ENCODE measurements at regions not wholly inside any gene's neighbourhood (a gene's known extent, or its start where the extent isn't known, plus 50 kb on each side); places are given as distances from the start of the nearest gene placed in this dataset.

DNA sequence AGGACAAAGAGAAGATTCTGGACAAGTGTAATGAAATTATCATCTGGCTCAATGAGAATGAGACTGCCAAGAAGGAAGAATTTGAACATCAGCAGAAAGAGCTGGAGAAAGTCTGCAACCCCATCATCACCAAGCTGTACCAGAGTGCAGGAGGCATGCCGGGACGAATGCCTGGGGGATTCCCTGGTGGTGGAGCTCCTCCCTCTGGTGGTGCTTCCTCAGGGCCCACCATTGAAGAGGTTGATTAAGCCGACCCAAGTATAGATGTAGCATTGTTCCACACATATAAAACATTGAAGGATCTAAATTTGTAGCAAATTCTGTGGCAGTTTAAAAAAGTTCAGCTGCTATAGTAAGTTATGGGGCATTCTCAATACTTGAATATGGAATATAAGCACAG is 174.3 kb upstream of the CCND2 start:
- DNase-seq: no peak

DNA sequence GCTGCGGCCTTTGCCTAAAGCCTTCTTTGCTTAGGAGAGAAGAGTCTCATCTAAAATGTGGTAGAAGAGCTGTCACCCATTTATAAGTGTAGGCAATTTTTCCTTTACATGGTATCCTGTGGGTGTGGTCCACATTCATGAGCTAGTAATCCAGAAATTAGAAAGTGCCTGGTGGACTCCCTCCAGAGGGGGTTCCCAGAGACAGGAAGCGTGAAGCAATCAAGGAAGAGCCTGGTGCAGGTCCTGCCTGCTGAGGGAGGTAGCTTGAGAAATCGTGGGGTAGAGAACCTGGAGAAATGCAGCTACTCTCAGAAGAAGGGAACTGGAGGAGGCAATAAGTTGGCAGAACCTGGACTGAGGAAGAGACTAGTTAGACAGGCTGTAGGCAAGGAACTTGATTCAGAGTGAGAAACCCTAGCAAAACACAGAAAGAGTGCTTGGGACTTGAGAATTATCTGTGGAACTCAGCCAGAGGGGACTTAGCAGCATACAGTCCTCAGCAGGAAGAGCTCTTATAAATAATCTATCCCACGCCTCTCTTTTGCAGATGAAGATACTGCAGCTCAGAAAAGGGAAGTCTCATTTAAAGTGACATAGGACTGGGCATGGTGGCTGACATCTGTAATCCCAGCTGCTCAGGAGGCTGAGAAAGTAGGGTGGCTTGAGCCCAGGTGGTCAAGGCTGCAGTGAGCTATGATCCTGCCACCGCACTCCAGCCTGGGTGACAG is 182.4 kb upstream of the CCND2 start:
- DNase-seq: no peak

DNA sequence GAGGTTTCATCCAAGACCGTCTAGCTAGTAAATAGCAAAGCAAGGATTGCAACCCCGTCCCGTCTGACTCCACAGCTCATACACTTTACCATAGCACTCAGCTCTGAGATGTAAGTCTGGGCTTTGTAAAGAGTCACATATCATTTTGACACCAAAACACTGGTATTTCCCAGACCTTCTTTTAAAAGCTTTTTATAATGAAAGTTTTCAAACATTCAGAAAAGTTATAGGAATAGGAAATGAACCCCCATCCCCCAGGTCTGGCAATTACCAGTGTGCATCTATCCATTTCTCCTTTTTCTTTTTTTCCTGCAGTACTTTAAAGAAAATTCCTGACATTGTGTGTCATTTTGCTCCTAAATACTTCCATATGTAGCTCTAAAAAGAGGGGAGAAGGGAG is 183.6 kb upstream of the CCND2 start:
- DNase-seq: no peak

DNA sequence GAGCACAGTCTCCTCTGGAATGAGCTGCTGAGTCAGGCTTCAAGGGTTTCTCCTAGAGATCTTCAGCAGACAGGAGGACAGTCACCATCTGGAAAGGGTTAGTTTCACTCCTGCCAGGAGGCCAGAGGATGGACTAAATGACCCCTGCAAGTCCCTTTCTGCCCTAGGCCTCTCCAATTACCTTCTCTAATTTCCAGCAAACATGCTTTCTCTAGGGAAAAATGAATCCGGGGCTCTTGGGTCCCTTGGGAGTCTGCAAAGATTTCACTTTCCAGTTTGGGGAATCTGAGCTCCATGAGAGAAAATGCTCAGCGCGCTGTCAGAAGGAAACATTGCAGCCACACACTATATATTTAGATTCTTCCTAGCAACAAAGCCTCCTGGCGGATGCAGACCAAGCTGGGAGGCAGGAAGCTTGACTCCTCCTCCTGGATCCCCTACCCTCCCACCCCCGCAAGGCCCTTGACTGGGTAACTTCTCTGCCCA is 184.4 kb upstream of the CCND2 start:
- no peak for DNase-seq

DNA sequence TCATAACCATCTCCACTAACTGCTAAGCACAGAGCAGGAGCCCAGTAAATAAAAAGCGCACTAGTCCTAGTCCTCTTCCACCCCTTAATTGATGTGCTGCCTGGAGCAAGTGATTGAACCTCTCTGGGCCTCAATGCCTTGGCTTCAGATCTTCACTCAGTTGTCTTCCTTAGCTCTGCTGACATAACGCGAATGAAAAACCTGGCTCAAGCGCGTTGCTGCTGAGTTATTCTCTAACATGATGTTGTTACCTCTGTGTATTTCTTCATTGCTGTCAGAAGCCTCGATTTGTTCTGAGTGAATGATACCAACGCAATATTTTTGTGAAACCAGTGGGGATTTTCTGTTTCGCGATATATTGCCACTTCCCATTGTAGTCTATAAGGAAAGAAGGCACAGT is 185.1 kb upstream of the CCND2 start:
- no peak for DNase-seq

DNA sequence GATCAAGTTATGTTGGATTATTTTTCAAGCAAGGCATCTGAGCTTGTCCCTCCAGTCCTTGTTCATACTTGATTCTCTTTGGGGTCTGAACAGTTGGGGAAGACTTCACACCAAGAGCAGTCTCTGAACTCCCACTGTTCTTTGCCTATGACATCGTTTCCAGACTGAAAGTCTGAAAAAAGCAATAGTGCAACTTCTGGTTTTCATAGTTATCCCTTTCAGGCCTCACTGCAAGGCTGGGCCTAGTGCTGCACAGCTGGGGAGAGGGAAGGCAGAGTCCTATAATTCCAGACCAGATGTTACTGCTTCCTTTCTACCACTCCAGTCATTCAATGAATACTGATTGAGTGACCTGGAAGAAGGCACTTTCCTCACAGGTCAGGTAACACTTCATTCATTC is 187.1 kb upstream of the CCND2 start:
- DNase-seq: no peak

DNA sequence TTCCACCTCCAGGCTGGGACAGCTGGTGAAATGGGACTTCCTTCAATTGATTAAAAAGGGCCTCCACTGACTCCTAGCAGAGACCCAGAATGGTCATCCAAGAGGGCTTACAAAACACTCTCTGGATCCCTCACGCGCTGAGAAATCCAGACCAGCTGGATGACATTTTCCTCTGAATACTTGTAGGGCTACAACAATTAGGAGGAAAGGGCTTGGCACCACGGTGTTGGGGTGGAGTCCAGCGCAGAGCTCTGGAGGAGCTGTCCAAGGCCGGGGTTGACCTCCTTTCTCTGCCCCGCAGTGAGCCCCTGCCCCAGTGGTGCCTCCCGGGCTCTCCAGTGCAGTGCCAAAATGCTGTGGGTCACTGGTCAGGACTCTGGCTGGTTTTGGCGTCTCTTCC is 189.0 kb upstream of the CCND2 start:
- DNase-seq: no peak

DNA sequence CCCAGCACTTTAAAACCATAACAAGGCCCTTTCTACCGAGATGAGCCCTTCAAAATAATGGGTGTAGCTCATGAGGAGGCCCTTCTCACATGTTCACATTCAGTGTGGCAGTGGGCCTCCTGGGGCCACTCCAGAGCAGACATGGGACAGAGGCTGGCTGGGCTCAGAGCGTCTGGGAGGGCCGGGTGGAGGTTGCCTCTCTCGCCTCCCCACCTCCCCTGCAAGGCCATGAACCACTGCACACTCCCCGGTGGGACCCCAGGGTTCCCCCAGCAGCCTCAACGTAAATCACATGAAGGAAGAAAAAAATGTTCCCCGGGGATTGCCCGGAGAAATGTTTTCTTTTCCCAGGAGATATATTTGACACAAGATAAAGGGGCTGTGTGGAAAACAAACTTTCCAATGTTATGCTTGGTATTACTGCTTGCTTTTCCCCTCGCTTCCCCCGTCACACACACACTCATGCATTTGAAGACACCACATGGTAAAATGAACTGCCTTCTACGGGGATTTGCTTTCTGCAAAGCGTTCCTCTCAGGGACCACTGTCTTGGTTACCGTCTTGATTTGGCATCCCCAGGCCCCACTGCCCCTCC is 190.7 kb upstream of the CCND2 start:
- no peak for DNase-seq

DNA sequence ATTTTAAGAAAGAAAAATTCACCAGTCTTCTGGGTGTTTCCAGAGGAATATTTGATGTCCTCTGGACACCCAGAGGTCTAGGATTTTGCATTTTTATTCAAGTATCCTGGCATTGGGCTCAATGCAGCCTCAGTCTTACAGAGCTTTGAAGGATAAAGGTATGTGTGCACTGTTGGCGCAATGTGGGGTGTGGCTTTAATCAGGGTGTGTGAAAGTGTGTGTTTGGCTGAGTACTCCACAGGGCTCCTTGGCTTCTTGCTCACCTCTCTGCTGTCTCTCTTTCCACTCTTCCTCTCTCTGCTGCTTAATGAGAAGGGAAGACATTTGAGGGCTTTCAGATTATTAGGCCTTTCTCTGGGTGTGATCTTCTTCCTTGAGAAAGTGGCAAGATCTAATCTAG is 193.3 kb upstream of the CCND2 start:
- DNase-seq: no peak

DNA sequence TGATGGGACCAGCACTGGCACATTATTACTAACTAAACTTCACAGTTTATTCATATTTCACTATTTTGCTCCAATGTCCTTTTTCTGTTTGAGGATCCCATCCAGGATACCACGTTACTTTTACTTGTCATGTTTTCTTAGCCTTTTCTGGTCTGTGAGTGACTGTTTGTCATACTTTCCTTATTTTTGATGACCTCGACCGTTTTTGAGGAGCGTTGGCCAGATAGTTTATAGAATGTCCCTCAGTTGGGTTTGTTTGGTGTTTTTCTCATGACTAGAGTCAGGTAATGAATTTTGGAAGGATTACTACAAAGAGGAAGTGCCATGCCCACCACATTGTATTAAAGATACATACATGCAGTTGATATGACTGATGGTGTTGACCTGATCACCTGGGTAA is 199.4 kb upstream of the CCND2 start:
- DNase-seq: no peak

DNA sequence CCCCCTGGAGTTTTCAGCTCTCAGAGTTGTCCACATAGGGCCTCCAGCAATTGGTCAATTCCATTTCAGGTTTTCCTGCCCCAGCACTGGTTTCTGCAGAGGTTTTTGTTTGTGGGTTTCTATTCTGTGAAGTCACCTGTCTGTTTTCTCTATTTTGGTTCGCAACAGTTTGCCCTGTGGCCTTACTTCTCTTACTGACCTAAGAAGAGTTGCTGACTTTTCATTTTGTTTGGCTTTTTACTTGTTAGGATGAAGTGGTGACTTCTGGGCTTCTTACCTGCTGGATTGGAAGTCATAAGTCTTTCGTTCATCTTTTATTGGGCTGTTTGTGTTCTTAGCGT is 196.4 kb upstream of the PARP11 start:
- no peak for DNase-seq

DNA sequence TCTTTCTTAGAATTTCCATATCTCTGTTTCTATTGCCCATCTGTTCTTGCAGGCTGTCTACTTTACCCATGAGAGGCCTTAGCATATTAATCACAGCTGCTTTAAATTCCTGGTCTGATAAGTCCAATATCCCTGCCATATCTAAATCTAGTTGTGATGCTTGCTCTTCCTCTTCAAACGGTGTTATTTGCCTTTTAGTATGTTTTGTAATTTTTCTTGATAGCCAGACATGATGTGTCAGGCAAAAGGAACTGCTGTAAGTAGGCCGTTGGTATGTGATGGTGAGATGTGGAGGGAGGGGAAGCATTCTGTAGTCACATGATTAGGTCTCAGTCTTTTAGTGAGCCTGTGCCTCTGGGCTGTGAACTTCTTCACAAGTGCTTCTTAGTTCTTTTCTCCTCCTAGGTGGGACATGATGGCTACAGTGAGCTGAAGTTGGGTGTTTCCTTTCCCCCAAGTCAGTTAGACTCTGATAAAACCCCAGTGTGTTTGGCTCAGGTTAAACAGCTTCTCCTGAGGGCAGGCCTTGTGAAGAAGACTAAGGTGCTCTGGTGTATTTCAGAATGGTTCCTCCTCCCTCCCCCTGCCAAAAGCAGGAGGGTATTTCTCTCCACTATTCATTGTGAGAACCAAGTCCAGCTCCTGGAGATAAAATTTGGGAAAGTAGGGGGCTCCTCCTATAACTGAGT is 195.9 kb upstream of the PARP11 start:
- no peak for DNase-seq

DNA sequence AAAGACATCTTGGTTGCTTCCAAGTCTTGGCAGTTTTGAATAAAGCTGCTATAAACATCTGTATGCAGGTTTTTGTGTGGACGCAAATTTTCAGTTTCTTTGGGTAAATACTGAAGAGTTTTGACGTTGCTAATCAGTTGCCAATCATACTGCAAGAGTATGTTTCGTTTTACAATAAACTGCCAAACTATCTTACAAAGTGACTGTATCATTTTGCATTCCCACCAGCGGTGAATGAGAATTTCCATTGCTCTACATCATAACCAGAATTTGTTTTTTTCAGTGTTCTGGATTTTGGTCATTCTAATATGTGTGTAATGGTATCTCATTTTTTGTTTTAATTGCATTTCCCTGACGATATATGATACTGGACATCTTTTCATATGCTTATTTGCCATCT is 190.8 kb upstream of the PARP11 start:
- no peak for DNase-seq

DNA sequence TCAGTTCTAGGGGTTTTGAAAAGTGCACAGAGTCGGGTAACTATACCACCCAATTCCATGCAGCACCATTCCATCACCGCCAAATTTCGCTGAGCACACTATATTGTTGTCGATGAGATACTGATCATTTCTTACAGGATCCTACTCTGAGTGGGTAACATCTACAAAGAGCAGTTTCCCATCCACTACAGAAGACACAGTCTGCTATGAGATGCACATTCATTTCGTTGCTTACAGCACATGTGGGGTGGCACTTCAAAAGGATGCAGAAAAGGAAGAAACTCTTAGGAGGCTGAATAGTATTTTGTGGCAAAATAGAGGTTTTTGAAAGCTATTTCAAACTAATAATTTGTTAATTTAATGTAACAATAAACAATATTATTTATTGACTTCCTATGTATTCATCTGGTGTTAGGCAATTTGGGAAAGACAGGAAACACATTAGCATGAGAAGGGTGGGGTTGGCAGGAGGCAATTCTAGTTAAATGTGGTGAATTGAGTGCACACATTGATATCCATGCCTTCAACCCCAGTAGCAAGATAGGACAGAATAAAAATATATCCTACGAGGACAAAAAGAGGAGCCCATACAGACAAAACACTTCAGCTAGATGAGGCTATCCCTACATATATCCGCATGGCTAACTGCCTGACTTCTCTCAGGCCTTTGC is 186.8 kb upstream of the PARP11 start:
- DNase-seq: no peak

DNA sequence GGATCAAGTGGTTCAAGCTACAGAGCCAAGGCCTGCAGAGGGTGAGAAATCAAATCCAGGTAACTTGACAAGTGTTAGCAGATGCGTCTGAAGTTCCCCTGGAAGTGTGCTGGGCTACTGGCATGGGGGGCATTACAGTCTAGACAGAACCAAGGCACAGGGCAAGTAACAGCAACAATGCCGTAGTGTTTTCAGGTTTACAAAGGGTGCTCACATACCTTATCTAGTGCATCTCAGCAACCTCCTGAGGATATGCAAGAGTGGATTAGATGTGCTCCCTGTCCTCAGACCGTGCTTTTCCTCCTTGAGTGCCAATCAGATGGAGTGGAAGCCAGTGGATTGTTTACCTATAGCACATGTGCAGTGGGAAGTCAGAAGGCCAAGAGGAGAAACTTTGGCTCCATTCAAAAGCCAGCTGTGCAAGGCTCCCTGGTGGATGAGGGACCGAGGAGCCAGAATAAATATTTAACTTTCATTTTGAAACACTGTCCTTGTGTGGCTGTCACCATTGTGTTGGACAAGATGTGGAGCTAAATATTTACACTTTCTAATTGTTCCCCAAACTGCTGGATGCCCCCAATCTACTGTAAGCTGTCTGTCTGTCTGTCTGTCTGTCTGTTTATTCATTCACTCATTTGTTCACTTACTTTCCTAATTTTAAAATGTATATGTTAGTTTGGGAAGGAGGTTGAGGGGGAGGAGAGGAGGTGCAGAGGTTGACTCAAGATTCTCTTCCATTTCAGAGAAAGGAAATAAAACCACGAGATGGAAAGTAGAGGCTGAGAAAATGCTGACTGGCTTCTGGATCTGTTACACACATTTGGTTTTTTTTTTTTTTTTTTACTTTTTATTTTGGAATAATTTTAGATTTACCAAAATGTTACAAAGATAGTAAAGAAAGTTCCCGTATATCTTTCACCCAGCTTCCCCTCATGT is 184.0 kb upstream of the PARP11 start:
- no peak for DNase-seq

DNA sequence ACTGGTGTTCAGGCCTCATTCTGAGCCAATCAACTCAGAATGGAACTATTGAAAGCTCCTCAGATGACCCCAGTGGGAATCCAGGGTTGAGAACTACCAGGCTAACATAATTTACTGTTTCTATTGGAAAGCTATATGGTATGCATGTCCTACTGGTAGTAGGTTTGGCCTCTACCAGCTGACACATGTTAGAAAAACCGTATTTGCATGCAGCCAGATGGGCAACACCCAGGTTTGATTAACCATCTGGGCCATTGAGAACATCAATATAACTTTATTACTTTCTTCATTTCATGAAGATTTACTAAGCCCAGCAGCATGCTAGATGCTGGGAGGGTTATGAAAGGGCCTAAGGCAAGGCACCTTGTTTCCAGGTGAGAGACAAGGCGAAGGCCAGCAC is 181.4 kb upstream of the PARP11 start:
- no peak for DNase-seq

DNA sequence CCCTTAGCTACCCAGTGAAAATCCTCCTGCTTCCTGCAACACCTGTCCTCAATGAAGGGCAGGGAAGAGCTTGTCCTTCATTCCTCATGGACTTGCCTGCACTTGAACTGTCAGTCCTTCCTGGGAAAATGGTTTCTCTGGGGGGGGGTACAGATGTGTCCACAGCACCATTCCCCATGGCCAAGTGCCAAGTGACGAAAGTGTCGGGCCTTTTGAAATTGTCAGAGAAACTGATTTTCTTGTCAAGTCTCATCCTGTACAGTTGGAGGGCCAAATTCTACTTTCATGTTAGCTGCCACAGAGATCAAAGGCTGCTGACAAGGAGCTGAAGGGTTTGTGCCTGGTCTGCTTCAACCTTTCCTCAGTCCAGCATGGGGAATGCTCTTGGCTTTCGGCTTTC is 179.5 kb upstream of the PARP11 start:
- DNase-seq: no peak

DNA sequence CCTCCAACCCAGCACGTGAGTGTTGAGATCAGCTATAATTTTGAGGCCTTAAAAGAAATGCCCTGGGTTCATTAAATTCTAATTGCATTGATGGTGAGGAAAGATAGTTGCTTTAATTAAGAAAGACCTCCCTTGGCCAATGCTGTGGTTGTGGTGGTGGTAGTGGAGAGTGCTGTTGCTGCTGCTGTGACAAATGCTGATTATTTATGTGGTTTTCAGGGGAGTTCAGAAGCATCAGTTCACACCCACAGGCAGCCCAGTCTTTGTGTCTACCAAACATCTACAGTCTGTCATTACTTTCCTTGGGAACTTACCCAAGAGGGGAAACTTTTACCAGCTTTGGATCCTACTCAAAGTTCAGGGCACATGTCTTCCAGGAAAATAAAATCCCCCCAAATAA is 178.4 kb upstream of the PARP11 start:
- no peak for DNase-seq

DNA sequence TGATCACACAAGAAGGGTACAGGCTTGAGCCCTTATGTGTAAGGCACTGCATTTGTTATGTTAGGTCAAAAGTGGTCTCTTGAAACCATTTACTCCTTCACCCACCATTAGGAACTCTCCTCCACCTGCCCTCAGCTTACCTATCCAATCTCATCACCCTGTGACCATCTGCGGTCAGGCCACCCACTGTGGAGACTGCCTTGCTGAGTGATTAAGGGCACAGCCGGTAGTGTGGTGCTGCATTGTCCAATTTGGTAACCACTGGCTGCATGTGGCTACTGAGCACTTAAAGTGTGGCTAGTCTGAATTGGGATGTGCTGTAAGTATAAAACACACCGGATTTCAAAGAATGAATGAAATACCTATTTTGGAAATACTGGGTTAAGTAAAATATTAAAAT is 177.1 kb upstream of the PARP11 start:
- DNase-seq: no peak

DNA sequence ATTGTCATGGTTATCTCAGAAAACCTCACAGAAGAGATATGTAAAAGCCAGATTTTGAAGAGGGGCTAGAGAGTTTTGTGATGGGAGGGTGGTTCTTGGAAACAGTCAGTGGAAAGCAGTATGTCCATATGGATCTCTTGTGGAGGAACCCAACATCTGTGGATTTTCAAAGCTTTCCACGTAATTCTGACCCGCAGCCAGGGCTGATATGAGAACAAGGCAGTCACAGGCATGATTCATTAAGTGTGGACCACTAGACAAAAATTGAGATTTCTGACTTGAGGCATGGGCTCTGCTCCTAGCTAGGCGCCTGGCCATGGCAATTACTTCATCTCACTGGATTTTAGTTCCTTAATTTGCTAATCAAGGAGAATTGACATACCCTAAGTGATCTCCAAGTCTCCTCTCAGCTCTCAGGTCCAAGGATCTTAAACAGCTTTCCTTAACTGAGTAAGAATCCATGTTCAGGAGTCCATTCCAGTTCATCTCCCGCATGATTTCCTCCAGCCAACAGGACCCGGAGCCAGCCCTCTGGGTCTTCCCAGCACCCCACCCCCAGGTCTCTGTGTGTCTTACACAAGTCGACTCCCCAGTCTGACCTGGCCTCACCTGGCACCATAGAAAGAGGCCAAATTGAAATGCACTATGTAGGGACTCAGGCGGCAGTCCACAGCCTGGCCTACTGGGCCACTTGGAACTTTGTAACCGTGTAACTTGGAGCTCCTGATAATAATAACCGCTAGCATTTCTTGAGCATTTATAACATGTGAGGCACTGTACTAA is 176.3 kb upstream of the PARP11 start:
- no peak for DNase-seq

DNA sequence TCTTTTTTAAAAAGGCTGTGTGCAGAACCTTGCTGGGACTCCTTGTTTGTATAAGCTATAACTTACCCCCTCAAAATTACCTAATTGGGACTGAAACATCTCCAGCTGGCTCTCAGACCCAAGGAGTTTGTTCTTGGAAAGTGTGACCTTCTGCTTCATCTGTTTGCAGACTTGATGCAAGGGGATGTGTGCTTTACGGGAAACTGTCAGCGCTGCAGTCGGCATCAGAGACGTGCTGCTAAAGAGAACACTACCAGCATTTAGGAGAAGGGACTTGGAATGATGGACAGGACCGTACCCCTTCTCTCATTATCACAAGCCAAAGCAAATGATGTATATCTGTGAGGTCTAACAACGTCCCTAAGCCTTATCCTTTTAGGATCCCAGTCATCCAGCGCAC is 174.2 kb upstream of the PARP11 start:
- no peak for DNase-seq

DNA sequence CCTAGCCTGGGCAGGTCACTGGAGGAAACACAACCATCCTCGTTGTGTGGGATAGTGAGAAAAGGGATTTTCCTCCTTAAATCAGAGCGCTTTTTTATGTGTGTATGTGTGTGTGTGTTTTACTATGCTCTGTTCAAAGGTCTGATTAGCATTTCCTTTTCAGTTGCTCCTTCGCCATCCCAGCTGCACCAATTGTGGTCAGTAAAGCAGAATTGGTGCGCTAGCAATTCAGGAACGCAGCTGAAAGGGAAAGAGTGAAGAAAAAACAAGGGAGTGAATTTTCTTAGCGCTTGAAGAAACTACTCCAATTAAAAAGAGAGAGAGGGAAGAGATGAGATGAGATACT is 173.3 kb upstream of the PARP11 start:
- DNase-seq: no peak
